ENCODE measurements at regions not wholly inside any gene's neighbourhood (a gene's known extent, or its start where the extent isn't known, plus 50 kb on each side); places are given as distances from the start of the nearest gene placed in this dataset.

- no peak for TF ChIP-seq CTCF (IDR thresholded peaks at IDR 0.05; ENCODE audit: extremely low read depth in 1 of 2, insufficient read depth in 1 of 2, low read depth in 1 of 2, low read length in 2 of 2)
- TF ChIP-seq MYC (IDR thresholded peaks at IDR 0.05; ENCODE audit: low read depth, low read length) = no peak
- TF ChIP-seq FOS (IDR thresholded peaks at IDR 0.05; ENCODE audit: borderline replicate concordance, insufficient read depth, low read length) = no peak
- TF ChIP-seq POLR2A (IDR thresholded peaks at IDR 0.05; ENCODE audit: low read depth, low read length) = no peak
- TF ChIP-seq MAX (IDR thresholded peaks at IDR 0.05; ENCODE audit: insufficient read depth, insufficient read length) = no peak
- TF ChIP-seq POLR2AphosphoS5 (IDR thresholded peaks at IDR 0.05; ENCODE audit: insufficient read depth, low read depth, low read length) = no peak
- TF ChIP-seq GATA2 (IDR thresholded peaks at IDR 0.05; ENCODE audit: insufficient read depth, insufficient read length, low read depth, low read length) = no peak
- TF ChIP-seq EZH2 (IDR thresholded peaks at IDR 0.05; ENCODE audit: borderline replicate concordance, low read depth, low read length, severe bottlenecking) = no peak
These were observed 180.3 kb upstream of the HDAC9 start for GRCh38 chr7:18315241-18315640.

All from endothelial cell of umbilical vein (primary cell).